A549 (cell line): ENCODE measurements at regions not wholly inside any gene's neighbourhood (a gene's known extent, or its start where the extent isn't known, plus 50 kb on each side); places are given as distances from the start of the nearest gene placed in this dataset.

Experiments
- CTCF ChIP-seq: fragments of >200 bp; sonication (Bioruptor Twin); formaldehyde crosslinking; IDR thresholded peaks from 3 replicates; pipeline ENCODE4 v1.5.1; 2016
- HDAC2 ChIP-seq: fragments of 200-600 bp; sonication (generic); IDR thresholded peaks from 2 replicates; pipeline ENCODE4 v1.6.1; 2016
- MYC ChIP-seq: IDR thresholded peaks from 2 replicates; pipeline ENCODE4 v1.6.1; 2012; ENCODE audit warnings: mild to moderate bottlenecking, inconsistent platforms, low read length, improper control_type of control experiment, borderline replicate concordance
- NFE2L2 ChIP-seq: fragments of 150-350 bp; conservative IDR thresholded peaks from 2 replicates; pipeline ENCODE4 v1.6.1; 2014; ENCODE audit warnings: low read length
- POLR2A ChIP-seq: IDR thresholded peaks from 2 replicates; pipeline ENCODE4 v1.6.1; 2012; ENCODE audit warnings: mild to moderate bottlenecking, low read length
- RFX5 ChIP-seq: fragments of 450-650 bp; IDR thresholded peaks from 2 replicates; pipeline ENCODE4 v1.7.1; 2014; ENCODE audit warnings: antibody characterized with exemption, mild to moderate bottlenecking, moderate library complexity
- SMC3 ChIP-seq: fragments of >200 bp; sonication (Bioruptor Twin); formaldehyde crosslinking; IDR thresholded peaks from 3 replicates; pipeline ENCODE4 v1.6.1; 2018; ENCODE audit warnings: inconsistent platforms
- TF ChIP-seq, protein P1 (sequence below): IDR thresholded peaks from 2 replicates; pipeline ENCODE4 v1.6.1; 2012
- TF ChIP-seq, protein P2 (sequence below): fragments of 250-450 bp; sonication (Bioruptor Pico); IDR thresholded peaks from 2 replicates; pipeline ENCODE4 v1.5.0; 2021; ENCODE audit warnings: mild to moderate bottlenecking, moderate library complexity, borderline replicate concordance

- TF ChIP-seq, protein P1, sequence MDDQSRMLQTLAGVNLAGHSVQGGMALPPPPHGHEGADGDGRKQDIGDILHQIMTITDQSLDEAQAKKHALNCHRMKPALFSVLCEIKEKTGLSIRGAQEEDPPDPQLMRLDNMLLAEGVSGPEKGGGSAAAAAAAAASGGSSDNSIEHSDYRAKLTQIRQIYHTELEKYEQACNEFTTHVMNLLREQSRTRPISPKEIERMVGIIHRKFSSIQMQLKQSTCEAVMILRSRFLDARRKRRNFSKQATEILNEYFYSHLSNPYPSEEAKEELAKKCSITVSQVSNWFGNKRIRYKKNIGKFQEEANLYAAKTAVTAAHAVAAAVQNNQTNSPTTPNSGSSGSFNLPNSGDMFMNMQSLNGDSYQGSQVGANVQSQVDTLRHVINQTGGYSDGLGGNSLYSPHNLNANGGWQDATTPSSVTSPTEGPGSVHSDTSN, result no peak
- TF ChIP-seq POLR2A (no peak), CTCF (no peak), MYC (no peak), RFX5 (no peak), HDAC2 (no peak), NFE2L2 (no peak), SMC3 (no peak)
- TF ChIP-seq, protein P2, sequence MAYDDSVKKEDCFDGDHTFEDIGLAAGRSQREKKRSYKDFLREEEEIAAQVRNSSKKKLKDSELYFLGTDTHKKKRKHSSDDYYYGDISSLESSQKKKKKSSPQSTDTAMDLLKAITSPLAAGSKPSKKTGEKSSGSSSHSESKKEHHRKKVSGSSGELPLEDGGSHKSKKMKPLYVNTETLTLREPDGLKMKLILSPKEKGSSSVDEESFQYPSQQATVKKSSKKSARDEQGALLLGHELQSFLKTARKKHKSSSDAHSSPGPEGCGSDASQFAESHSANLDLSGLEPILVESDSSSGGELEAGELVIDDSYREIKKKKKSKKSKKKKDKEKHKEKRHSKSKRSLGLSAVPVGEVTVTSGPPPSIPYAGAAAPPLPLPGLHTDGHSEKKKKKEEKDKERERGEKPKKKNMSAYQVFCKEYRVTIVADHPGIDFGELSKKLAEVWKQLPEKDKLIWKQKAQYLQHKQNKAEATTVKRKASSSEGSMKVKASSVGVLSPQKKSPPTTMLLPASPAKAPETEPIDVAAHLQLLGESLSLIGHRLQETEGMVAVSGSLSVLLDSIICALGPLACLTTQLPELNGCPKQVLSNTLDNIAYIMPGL, result no peak
These were observed 835.3 kb upstream of the EEF2KMT start for GRCh38 chr16:5932906-5933305.
